GM23338 (cell line): ENCODE measurements at regions not wholly inside any gene's neighbourhood (a gene's known extent, or its start where the extent isn't known, plus 50 kb on each side); places are given as distances from the start of the nearest gene placed in this dataset.

Experiments
- ATAC-seq: fragments of 200-7000 bp; cut with Tn5 transposase; 3 replicates; pipeline ENCODE4 v1.9.1; 2020
- DNase-seq: peaks from one replicate; pipeline ENCODE4 v3.0.0-alpha.2; 2015; ENCODE audit warnings: low spot score
- H2AFZ ChIP-seq: fragments of 200-600 bp; sonication (generic); 2 replicates; pipeline ENCODE4 v1.8.0; 2016; ENCODE audit warnings: antibody characterized with exemption, mild to moderate bottlenecking, moderate library complexity
- H3F3A ChIP-seq: fragments of 200-600 bp; sonication (generic); replicated peaks from 2 replicates; pipeline ENCODE4 v1.8.0; 2017; ENCODE audit warnings: antibody characterized with exemption, mixed run types, low read depth
- H3K27ac ChIP-seq: fragments of 200-600 bp; sonication (generic); 2 replicates; pipeline ENCODE4 v1.6.1; 2016; ENCODE audit warnings: low read depth
- H3K27me3 ChIP-seq: fragments of 200-600 bp; sonication (generic); 2 replicates; pipeline ENCODE4 v1.8.0; 2016; ENCODE audit warnings: mild to moderate bottlenecking, mixed run types, moderate library complexity; ENCODE audit not compliant: insufficient read depth
- H3K36me3 ChIP-seq: fragments of 200-600 bp; sonication (generic); 2 replicates; pipeline ENCODE4 v1.8.0; 2016; ENCODE audit warnings: mild to moderate bottlenecking; ENCODE audit not compliant: insufficient read depth
- H3K4me1 ChIP-seq: fragments of 200-600 bp; sonication (generic); 2 replicates; pipeline ENCODE4 v1.8.0; 2016; ENCODE audit warnings: mild to moderate bottlenecking, moderate library complexity; ENCODE audit not compliant: insufficient read depth
- H3K4me2 ChIP-seq: fragments of 200-600 bp; sonication (generic); 2 replicates; pipeline ENCODE4 v1.7.1; 2017; ENCODE audit warnings: mixed run types
- H3K4me3 ChIP-seq: fragments of 200-600 bp; sonication (generic); 2 replicates; pipeline ENCODE4 v1.6.1; 2016; ENCODE audit warnings: mixed run types
- H3K79me2 ChIP-seq: fragments of 200-600 bp; sonication (generic); replicated peaks from 2 replicates; pipeline ENCODE4 v1.8.0; 2017; ENCODE audit warnings: mild to moderate bottlenecking; ENCODE audit not compliant: insufficient read depth
- H3K9me2 ChIP-seq: fragments of 200-600 bp; sonication (generic); 2 replicates; pipeline ENCODE4 v1.8.0; 2017; ENCODE audit not compliant: insufficient read depth
- H4K20me1 ChIP-seq: fragments of 200-600 bp; sonication (generic); replicated peaks from 2 replicates; pipeline ENCODE4 v1.8.0; 2017; ENCODE audit warnings: mild to moderate bottlenecking; ENCODE audit not compliant: insufficient read depth
- H3K27ac Mint-ChIP-seq: 2 replicates; pipeline ENCODE4 v1.8.0; 2020; ENCODE audit warnings: inconsistent platforms, mild to moderate bottlenecking, moderate library complexity, mixed read lengths
- H3K27me3 Mint-ChIP-seq: 3 replicates; pipeline ENCODE4 v1.8.0; 2022; ENCODE audit warnings: low read depth, mild to moderate bottlenecking, moderate library complexity, mixed read lengths, inconsistent platforms; ENCODE audit not compliant: insufficient read depth, poor library complexity
- H3K36me3 Mint-ChIP-seq: 3 replicates; pipeline ENCODE4 v1.8.0; 2021; ENCODE audit warnings: low read depth, mild to moderate bottlenecking, inconsistent platforms, moderate library complexity, mixed read lengths
- H3K4me1 Mint-ChIP-seq: 3 replicates; pipeline ENCODE4 v1.8.0; 2020; ENCODE audit warnings: mild to moderate bottlenecking, inconsistent platforms, mixed read lengths
- H3K4me3 Mint-ChIP-seq: 3 replicates; pipeline ENCODE4 v1.8.0; 2021; ENCODE audit warnings: moderate library complexity, mild to moderate bottlenecking, inconsistent platforms, mixed read lengths
- H3K9me3 Mint-ChIP-seq: 3 replicates; pipeline ENCODE4 v1.8.0; 2020; ENCODE audit warnings: moderate library complexity, mild to moderate bottlenecking, inconsistent platforms, mixed read lengths
- CTCF ChIP-seq, 2 experiments: fragments of 200-600 bp in 1 of 2; sonication (generic) in 1 of 2; conservative IDR thresholded peaks; 2 replicates each; pipeline versions ENCODE4 v1.5.1 to v1.6.1; 2016 to 2017; ENCODE audit warnings: antibody characterized with exemption in 2 of 2, low read depth in 2 of 2, mild to moderate bottlenecking in 2 of 2, moderate library complexity in 1 of 2
- ETS1 ChIP-seq: IDR thresholded peaks from 2 replicates; pipeline ENCODE4 v1.6.1; 2016; ENCODE audit warnings: antibody characterized with exemption
- EZH2 ChIP-seq: fragments of 200-600 bp; sonication (generic); IDR thresholded peaks from one replicate; pipeline ENCODE4 v1.8.0; 2017; ENCODE audit warnings: antibody characterized with exemption, mild to moderate bottlenecking, low read depth; ENCODE audit not compliant: unreplicated experiment
- JUNB ChIP-seq: IDR thresholded peaks from one replicate; pipeline ENCODE4 v1.6.1; 2016; ENCODE audit warnings: antibody characterized with exemption; ENCODE audit not compliant: unreplicated experiment
- NANOG ChIP-seq: IDR thresholded peaks from 2 replicates; pipeline ENCODE4 v1.6.1; 2016; ENCODE audit warnings: antibody characterized with exemption, borderline replicate concordance
- REST ChIP-seq: IDR thresholded peaks from one replicate; pipeline ENCODE4 v1.6.1; 2018; ENCODE audit warnings: antibody characterized with exemption; ENCODE audit not compliant: unreplicated experiment
- STAT1 ChIP-seq: IDR thresholded peaks from one replicate; pipeline ENCODE4 v1.6.1; 2016; ENCODE audit warnings: antibody characterized with exemption; ENCODE audit not compliant: unreplicated experiment
- ZNF114 ChIP-seq: fragments of 250-450 bp; sonication (Bioruptor Pico); IDR thresholded peaks from 2 replicates; pipeline ENCODE4 v1.5.0; 2020; ENCODE audit warnings: mild to moderate bottlenecking, moderate library complexity
- ZNF331 ChIP-seq: fragments of 250-450 bp; sonication (Bioruptor Pico); IDR thresholded peaks from 2 replicates; pipeline ENCODE4 v1.5.0; 2020; ENCODE audit warnings: low read depth, mild to moderate bottlenecking, moderate library complexity

GRCh38 chr15:83352119-83352518 lies 67.7 kb upstream of the BNC1 start:
- DNase-seq (no peak), ATAC-seq (no peak)
- no peak overlapping the region for H3K27ac ChIP-seq
- 0 out of 2 replicates have a peak overlapping the region, but pooled peaks have one; percentile 38 for H2AFZ ChIP-seq
- H4K20me1 ChIP-seq = no peaks in the 10 kb centered on the region
- H3K4me2 ChIP-seq = no peak overlapping the region
- Mint-ChIP-seq H3K4me1 (no peaks in the 10 kb centered on the region), H3K9me3 (no peaks in the 10 kb centered on the region; the same call in 2 of the 3 replicates), H3K4me3 (no peak overlapping the region), H3K36me3 (no peaks in the 10 kb centered on the region), H3K27me3 (peaks cover 3% of the 10 kb centered on the region), H3K27ac (no peak overlapping the region)
- H3K4me1 ChIP-seq = no peaks in the 10 kb centered on the region
- TF ChIP-seq STAT1 (no peak), EZH2 (no peak)
- H3K4me3 ChIP-seq = no peak overlapping the region
- H3K36me3 ChIP-seq = no peaks in the 10 kb centered on the region
- H3K79me2 ChIP-seq = no peaks in the 10 kb centered on the region
- no peaks in the 10 kb centered on the region for H3K27me3 ChIP-seq
- no peaks in the 10 kb centered on the region for H3K9me2 ChIP-seq
- H3F3A ChIP-seq = no peaks in the 10 kb centered on the region

GRCh38 chr15:83356501-83357399 lies 72.3 kb upstream of the BNC1 start:
- H3K9me2 ChIP-seq = no peaks in the 10 kb centered on the region
- Mint-ChIP-seq H3K4me1 (no peaks in the 10 kb centered on the region), H3K4me3 (no peak overlapping the region), H3K27ac (no peak overlapping the region), H3K9me3 (no peaks in the 10 kb centered on the region; the same call in 2 of the 3 replicates), H3K27me3 (peaks cover 7% of the 10 kb centered on the region), H3K36me3 (no peaks in the 10 kb centered on the region)
- no peak for DNase-seq
- H2AFZ ChIP-seq = peak overlapping the region; percentile 69
- H3K4me2 ChIP-seq = no peak overlapping the region
- H4K20me1 ChIP-seq = no peaks in the 10 kb centered on the region
- H3K4me3 ChIP-seq = no peak overlapping the region
- no peaks in the 10 kb centered on the region for H3K4me1 ChIP-seq
- H3F3A ChIP-seq = no peaks in the 10 kb centered on the region
- H3K79me2 ChIP-seq = no peaks in the 10 kb centered on the region
- no peak overlapping the region for H3K27ac ChIP-seq
- H3K36me3 ChIP-seq = no peaks in the 10 kb centered on the region
- no peaks in the 10 kb centered on the region for H3K27me3 ChIP-seq
- ATAC-seq = peak; percentile 50
- TF ChIP-seq ZNF114 (CRISPR knock-in tag) (no peak), JUNB (no peak), REST (no peak), EZH2 (no peak), NANOG (no peak), ETS1 (no peak), ZNF331 (no peak), CTCF (conservative IDR thresholded peaks at IDR 0.05; ENCODE audit: low read depth in 2 of 2) (no peak)
